ENCODE measurements at regions not wholly inside any gene's neighbourhood (a gene's known extent, or its start where the extent isn't known, plus 50 kb on each side); places are given as distances from the start of the nearest gene placed in this dataset.

GRCh38 chr3:159928071-159928491, 60.6 kb upstream of the IL12A start:
- DNase-seq (ENCODE audit: low read depth, low spot score): no peak
- ChIA-PET POLR2A (interaction anchor here (0.9 to 2.0 kb wide), 4 partner anchors 9 to 30 kb away, joined by 3 to 6 read pairs (median 5); no protein-coding TSS in a partner anchor), CTCF (interaction anchor here (0.6 to 12.5 kb wide), 11 partner anchors 10 to 81 kb away, joined by 3 to 138 read pairs (median 9); partner anchors contain the start of gene IL12A)
- TF ChIP-seq, protein P1, sequence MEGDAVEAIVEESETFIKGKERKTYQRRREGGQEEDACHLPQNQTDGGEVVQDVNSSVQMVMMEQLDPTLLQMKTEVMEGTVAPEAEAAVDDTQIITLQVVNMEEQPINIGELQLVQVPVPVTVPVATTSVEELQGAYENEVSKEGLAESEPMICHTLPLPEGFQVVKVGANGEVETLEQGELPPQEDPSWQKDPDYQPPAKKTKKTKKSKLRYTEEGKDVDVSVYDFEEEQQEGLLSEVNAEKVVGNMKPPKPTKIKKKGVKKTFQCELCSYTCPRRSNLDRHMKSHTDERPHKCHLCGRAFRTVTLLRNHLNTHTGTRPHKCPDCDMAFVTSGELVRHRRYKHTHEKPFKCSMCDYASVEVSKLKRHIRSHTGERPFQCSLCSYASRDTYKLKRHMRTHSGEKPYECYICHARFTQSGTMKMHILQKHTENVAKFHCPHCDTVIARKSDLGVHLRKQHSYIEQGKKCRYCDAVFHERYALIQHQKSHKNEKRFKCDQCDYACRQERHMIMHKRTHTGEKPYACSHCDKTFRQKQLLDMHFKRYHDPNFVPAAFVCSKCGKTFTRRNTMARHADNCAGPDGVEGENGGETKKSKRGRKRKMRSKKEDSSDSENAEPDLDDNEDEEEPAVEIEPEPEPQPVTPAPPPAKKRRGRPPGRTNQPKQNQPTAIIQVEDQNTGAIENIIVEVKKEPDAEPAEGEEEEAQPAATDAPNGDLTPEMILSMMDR (IDR thresholded peaks at IDR 0.05; ENCODE audit: insufficient read depth, low read length, missing control alignments): no peak
- H3K4me3 ChIP-seq (ENCODE audit: low read depth, low read length): no peak overlapping the region

DNA sequence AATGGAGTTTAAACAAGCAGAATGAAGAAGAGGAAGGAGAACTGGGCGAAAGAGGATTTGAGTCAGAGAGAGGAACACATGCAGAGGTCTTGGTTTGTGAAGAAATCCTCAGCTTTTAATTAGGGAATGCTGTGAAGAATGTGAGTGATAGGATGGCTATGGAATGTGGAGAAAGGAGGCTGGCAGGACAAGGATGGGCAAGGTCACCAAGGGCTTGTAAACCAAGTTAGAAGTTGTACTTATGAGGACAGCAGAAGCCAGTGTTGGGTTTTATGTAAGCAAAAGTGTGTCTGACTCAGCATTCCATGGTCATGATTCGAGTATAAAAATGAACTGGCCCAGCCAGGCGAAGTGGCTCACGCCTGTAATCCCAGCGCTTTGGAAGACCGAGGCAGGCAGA, 60.0 kb upstream of the IL12A start:
- POLR2A ChIA-PET: interaction anchor here (0.8 to 2.0 kb wide), 5 partner anchors 10 to 44 kb away, joined by 3 to 6 read pairs (median 5); no protein-coding TSS in a partner anchor
- CTCF ChIA-PET: interaction anchor here (0.6 to 12.5 kb wide), 23 partner anchors 9 to 662 kb away, joined by 3 to 138 read pairs (median 5); partner anchors contain the start of gene IL12A
- no peak overlapping the region for H3K4me3 ChIP-seq (ENCODE audit: low read depth, low read length)
- peak; percentile 100 for DNase-seq (ENCODE audit: low read depth, low spot score)
- TF ChIP-seq, protein P1 (IDR thresholded peaks at IDR 0.05; ENCODE audit: insufficient read depth, low read length, missing control alignments): no peak

DNA sequence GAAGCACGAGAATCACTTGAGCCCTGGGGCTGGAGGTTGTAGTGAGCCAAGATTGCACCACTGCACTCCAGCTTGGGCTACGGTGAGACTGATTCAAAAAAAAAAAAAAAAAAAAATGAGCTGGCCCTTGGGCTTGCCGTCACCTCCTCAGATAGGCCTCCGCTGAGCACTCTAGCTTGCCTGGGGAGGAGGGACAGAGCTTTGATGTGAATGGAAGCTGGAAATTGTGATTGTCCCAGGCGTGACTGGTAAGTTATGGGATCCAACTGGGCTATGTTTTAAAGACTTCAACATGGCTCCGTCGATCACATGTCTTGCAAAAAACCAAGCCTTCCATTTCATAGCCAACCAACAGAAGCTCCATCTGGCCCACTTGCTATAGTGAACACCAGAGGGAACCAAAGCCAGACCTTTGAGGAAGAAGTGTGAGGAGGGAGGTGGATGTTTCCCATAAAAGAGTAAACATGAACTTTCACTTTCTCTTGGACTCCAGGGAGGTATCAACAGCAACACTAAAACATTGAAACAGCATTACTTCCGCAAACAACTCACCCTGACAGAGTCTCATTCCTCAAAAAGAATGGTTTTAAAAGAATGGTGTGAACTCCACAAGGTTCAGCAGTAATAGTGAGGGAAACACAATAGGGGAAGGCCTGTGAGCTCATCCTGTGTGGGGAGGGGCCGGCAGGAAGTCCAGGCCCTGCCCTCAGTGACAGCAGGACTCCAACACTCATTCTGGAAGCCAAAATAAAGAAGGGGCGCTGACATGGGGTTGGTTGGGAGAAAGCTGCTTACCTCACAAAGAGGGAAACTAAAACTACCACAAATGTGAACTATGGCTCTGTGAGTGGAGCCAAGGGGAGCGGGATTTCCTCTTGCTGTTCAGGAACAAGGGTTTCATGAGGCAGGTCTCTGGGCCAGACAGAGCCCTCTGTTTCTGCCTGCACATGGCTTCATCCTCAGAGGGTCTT, 59.2 kb upstream of the IL12A start:
- POLR2A ChIA-PET: interaction anchor here (0.6 to 2.0 kb wide), 5 partner anchors 10 to 75 kb away, joined by 3 to 6 read pairs (median 5); no protein-coding TSS in a partner anchor
- CTCF ChIA-PET: interaction anchor here (0.6 to 12.5 kb wide), 22 partner anchors 8 to 663 kb away, joined by 3 to 138 read pairs (median 5); partner anchors contain the start of gene IL12A
- DNase-seq (ENCODE audit: low read depth, low spot score): peak; percentile 59
- no peak overlapping the region for H3K4me3 ChIP-seq (ENCODE audit: low read depth, low read length)
- TF ChIP-seq, protein P1 (IDR thresholded peaks at IDR 0.05; ENCODE audit: insufficient read depth, low read length, missing control alignments): peak; percentile 59

DNA sequence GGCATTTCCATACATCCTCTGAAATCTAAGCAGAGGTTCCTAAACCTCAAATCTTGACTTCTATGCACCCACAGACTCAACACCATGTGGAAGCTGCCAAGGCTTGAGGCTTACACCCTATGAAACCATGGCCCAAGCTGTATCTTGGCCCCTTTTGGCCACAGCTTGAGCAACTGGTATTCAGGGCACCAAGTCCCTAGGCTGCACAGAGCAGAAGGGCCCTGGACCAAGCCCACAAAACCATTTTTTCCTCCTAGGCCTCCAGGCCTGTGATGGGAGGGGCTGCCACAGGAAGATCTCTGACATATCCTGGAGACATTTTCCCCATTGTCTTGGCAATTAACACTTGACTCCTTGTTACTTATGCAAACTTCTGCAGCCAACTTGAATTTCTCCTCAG, 54.4 kb upstream of the IL12A start:
- ChIA-PET POLR2A (no interaction called here), CTCF (interaction anchor here (0.9 to 6.7 kb wide), 3 partner anchors 49 to 479 kb away, joined by 3 to 138 read pairs (median 3); no protein-coding TSS in a partner anchor)
- H3K4me3 ChIP-seq (ENCODE audit: low read depth, low read length): no peak overlapping the region
- DNase-seq (ENCODE audit: low read depth, low spot score): no peak
- TF ChIP-seq, protein P1 (IDR thresholded peaks at IDR 0.05; ENCODE audit: insufficient read depth, low read length, missing control alignments): no peak

GRCh38 chr3:159936541-159936940, 52.1 kb upstream of the IL12A start:
- TF ChIP-seq, protein P1 (IDR thresholded peaks at IDR 0.05; ENCODE audit: insufficient read depth, low read length, missing control alignments): no peak
- DNase-seq (ENCODE audit: low read depth, low spot score): no peak
- ChIA-PET CTCF (interaction anchor here (0.6 to 2.1 kb wide), 6 partner anchors 25 to 70 kb away, joined by 3 to 12 read pairs (median 4); partner anchors contain the start of gene IL12A), POLR2A (interaction anchor here (1.6 kb wide), 1 partner anchor 11 kb away, joined by 3 read pairs; no protein-coding TSS in a partner anchor)
- no peak overlapping the region for H3K4me3 ChIP-seq (ENCODE audit: low read depth, low read length)

All from AG04449 (cell line).